ENCODE measurements at regions not wholly inside any gene's neighbourhood (a gene's known extent, or its start where the extent isn't known, plus 50 kb on each side); places are given as distances from the start of the nearest gene placed in this dataset.

GRCh38 chr13:78960881-78961280, 301.9 kb upstream of the OBI1 start:
- H2AFZ ChIP-seq (ENCODE audit: low read length): 0 out of 2 replicates have a peak overlapping the region, but pooled peaks have one; percentile 11
- no peak for FAIRE-seq
- H3K18ac ChIP-seq (ENCODE audit: extremely low read depth, low read length): no peak overlapping the region
- H3K27me3 ChIP-seq (replicated peaks in 1 of 4; ENCODE audit: control insufficient read depth in 3 of 4, extremely low read depth in 1 of 4, insufficient read depth in 3 of 4, low read length in 3 of 4): no peaks in the 10 kb centered on the region
- H2BK12ac ChIP-seq (ENCODE audit: low read depth, low read length): no peak overlapping the region
- H4K5ac ChIP-seq (ENCODE audit: insufficient read length, low read depth, low read length): no peak overlapping the region
- no peak overlapping the region for H2BK5ac ChIP-seq (ENCODE audit: low read depth, low read length)
- H2BK15ac ChIP-seq (ENCODE audit: low read length): no peak overlapping the region
- no peaks in the 10 kb centered on the region for H3K79me1 ChIP-seq (ENCODE audit: low read depth, low read length)
- no peak overlapping the region for H3K27ac ChIP-seq (ENCODE audit: low read depth, low read length)
- H3K4me1 ChIP-seq (replicated peaks in 1 of 4; ENCODE audit: control insufficient read depth in 3 of 4, insufficient read depth in 4 of 4, low read length in 3 of 4): no peaks in the 10 kb centered on the region; a peak in 1 of 7 replicates
- H3K56ac ChIP-seq (replicated peaks; ENCODE audit: insufficient read length, low read depth, low read length): no peak overlapping the region
- WGBS, 2 experiments (ENCODE audit: extremely low coverage in 1 of 2, insufficient coverage in 1 of 2, insufficient read length in 1 of 2, insufficient replicate concordance in 2 of 2, low coverage in 1 of 2, low lambda C conversion rate in 2 of 2, missing lambda C conversion rate in 1 of 2): 87% methylated on average over 8 of the region's 8 CpGs; no CpG with 5 or more reads in 1 of the 2 experiments
- no peak overlapping the region for H4K8ac ChIP-seq (ENCODE audit: extremely low read depth, insufficient read depth, low read length)
- H3K23me2 ChIP-seq (ENCODE audit: low read depth, low read length): no peaks in the 10 kb centered on the region
- no peaks in the 10 kb centered on the region for H4K20me1 ChIP-seq (replicated peaks in 1 of 2; ENCODE audit: control insufficient read depth in 1 of 2, insufficient read depth in 2 of 2, low read length in 2 of 2)
- H3K4me3 ChIP-seq (ENCODE audit: extremely low read depth in 1 of 4, insufficient read depth in 2 of 4, low read depth in 3 of 4, low read length in 4 of 4): no peak overlapping the region
- no peak overlapping the region for H3K23ac ChIP-seq (ENCODE audit: insufficient read length)
- no peak overlapping the region for H2BK120ac ChIP-seq (replicated peaks; ENCODE audit: low read depth, low read length)
- H3K36me3 ChIP-seq (ENCODE audit: control insufficient read depth in 2 of 4, insufficient read depth in 4 of 4, low read length in 3 of 4): no peaks in the 10 kb centered on the region
- H3K4ac ChIP-seq (replicated peaks; ENCODE audit: insufficient read length, low read depth, low read length): no peak overlapping the region
- H3K9me3 ChIP-seq (ENCODE audit: insufficient read depth in 2 of 2, low read depth in 1 of 2, low read length in 1 of 2): no peaks in the 10 kb centered on the region
- no peak overlapping the region for H3K4me2 ChIP-seq (ENCODE audit: insufficient read depth in 1 of 2, low read depth in 2 of 2, low read length in 2 of 2)
- no peak overlapping the region for H3K9ac ChIP-seq (replicated peaks in 1 of 4; ENCODE audit: extremely low read depth in 1 of 4, low read depth in 3 of 4, low read length in 3 of 4)
- H2BK20ac ChIP-seq (ENCODE audit: low read length): no peak overlapping the region
- no peak overlapping the region for H2AK5ac ChIP-seq (ENCODE audit: low read depth, low read length)
- no peak for DNase-seq (ENCODE audit: low read depth in 1 of 2, low spot score in 2 of 2)
- no peak overlapping the region for H3K14ac ChIP-seq (ENCODE audit: insufficient read length)
- ChIA-PET CTCF (ENCODE audit: partially characterized antibody) (interaction anchor here (0.9 to 5.7 kb wide), 5 partner anchors 12 to 378 kb away, joined by 3 to 27 read pairs (median 4); no protein-coding TSS in a partner anchor), POLR2A (ENCODE audit: partially characterized antibody) (no interaction called here)
- H4K91ac ChIP-seq (replicated peaks; ENCODE audit: insufficient read length, low read length): no peak overlapping the region
- no peaks in the 10 kb centered on the region for H3K79me2 ChIP-seq (ENCODE audit: control insufficient read depth in 1 of 2, insufficient read depth in 2 of 2, low read length in 2 of 2)
- TF ChIP-seq, protein P1, sequence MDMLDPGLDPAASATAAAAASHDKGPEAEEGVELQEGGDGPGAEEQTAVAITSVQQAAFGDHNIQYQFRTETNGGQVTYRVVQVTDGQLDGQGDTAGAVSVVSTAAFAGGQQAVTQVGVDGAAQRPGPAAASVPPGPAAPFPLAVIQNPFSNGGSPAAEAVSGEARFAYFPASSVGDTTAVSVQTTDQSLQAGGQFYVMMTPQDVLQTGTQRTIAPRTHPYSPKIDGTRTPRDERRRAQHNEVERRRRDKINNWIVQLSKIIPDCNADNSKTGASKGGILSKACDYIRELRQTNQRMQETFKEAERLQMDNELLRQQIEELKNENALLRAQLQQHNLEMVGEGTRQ (IDR thresholded peaks at IDR 0.05; ENCODE audit: low read length): no peak
- no peak for TF ChIP-seq BRCA1 (IDR thresholded peaks at IDR 0.05; ENCODE audit: low read depth, low read length)
- TF ChIP-seq, protein P2, sequence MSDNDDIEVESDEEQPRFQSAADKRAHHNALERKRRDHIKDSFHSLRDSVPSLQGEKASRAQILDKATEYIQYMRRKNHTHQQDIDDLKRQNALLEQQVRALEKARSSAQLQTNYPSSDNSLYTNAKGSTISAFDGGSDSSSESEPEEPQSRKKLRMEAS (IDR thresholded peaks at IDR 0.05): no peak
- no peak for TF ChIP-seq GABPA (IDR thresholded peaks at IDR 0.05; ENCODE audit: borderline replicate concordance, insufficient read depth, low read length)
- no peak for TF ChIP-seq JUN (IDR thresholded peaks at IDR 0.05; ENCODE audit: low read depth, low read length)
- TF ChIP-seq, protein P3, sequence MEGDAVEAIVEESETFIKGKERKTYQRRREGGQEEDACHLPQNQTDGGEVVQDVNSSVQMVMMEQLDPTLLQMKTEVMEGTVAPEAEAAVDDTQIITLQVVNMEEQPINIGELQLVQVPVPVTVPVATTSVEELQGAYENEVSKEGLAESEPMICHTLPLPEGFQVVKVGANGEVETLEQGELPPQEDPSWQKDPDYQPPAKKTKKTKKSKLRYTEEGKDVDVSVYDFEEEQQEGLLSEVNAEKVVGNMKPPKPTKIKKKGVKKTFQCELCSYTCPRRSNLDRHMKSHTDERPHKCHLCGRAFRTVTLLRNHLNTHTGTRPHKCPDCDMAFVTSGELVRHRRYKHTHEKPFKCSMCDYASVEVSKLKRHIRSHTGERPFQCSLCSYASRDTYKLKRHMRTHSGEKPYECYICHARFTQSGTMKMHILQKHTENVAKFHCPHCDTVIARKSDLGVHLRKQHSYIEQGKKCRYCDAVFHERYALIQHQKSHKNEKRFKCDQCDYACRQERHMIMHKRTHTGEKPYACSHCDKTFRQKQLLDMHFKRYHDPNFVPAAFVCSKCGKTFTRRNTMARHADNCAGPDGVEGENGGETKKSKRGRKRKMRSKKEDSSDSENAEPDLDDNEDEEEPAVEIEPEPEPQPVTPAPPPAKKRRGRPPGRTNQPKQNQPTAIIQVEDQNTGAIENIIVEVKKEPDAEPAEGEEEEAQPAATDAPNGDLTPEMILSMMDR (IDR thresholded peaks at IDR 0.05; ENCODE audit: control extremely low read depth in 1 of 3, insufficient read depth in 1 of 3, low read depth in 1 of 3, low read length in 3 of 3): no peak
- no peak for TF ChIP-seq MAFK (IDR thresholded peaks at IDR 0.05; ENCODE audit: low read depth, low read length)
- TF ChIP-seq TAF1 (IDR thresholded peaks at IDR 0.05; ENCODE audit: low read depth, low read length): no peak
- no peak for TF ChIP-seq CBX8 (IDR thresholded peaks at IDR 0.05; ENCODE audit: borderline replicate concordance, low read depth, low read length)
- TF ChIP-seq POLR2AphosphoS5 (IDR thresholded peaks at IDR 0.05; ENCODE audit: low read depth, low read length): no peak
- TF ChIP-seq SP4 (IDR thresholded peaks at IDR 0.05; ENCODE audit: low read length): no peak

Data from H1 (cell line).